Calu3 (cell line): ENCODE measurements at regions not wholly inside any gene's neighbourhood (a gene's known extent, or its start where the extent isn't known, plus 50 kb on each side); places are given as distances from the start of the nearest gene placed in this dataset.

ENCODE experiments used
- BruUV-seq: library from RNA; stranded (reverse); fragments of 400-500 nt; replicated peaks from 2 replicates; lab custom pipeline; 2021; lab: Mats Ljungman, UMichigan
- CTCF ChIA-PET: fragments of 300-600 bp; sonication (Branson Sonifier 250); formaldehyde crosslinking; loops from one replicate; lab custom pipeline; 2022; ENCODE audit warnings: antibody characterized with exemption; lab: Charles Lee
- DNase-seq: peaks from one replicate; pipeline ENCODE4 v3.0.0; 2022
- H3K27ac Mint-ChIP-seq: one replicate; pipeline ENCODE4 v1.8.0; 2022; ENCODE audit warnings: mixed read lengths; ENCODE audit not compliant: unreplicated experiment
- H3K27me3 Mint-ChIP-seq: one replicate; pipeline ENCODE4 v1.8.0; 2022; ENCODE audit warnings: mixed read lengths; ENCODE audit not compliant: unreplicated experiment
- H3K36me3 Mint-ChIP-seq: one replicate; pipeline ENCODE4 v1.8.0; 2022; ENCODE audit warnings: mild to moderate bottlenecking, moderate library complexity, mixed read lengths; ENCODE audit not compliant: insufficient read depth, unreplicated experiment
- H3K4me1 Mint-ChIP-seq: one replicate; pipeline ENCODE4 v1.8.0; 2022; ENCODE audit warnings: mild to moderate bottlenecking, low read depth, mixed read lengths; ENCODE audit not compliant: unreplicated experiment
- H3K4me3 Mint-ChIP-seq: one replicate; pipeline ENCODE4 v1.8.0; 2022; ENCODE audit warnings: mild to moderate bottlenecking, low read depth, moderate library complexity, mixed read lengths; ENCODE audit not compliant: unreplicated experiment
- H3K9me3 Mint-ChIP-seq: one replicate; pipeline ENCODE4 v1.8.0; 2022; ENCODE audit warnings: low read depth, mixed read lengths; ENCODE audit not compliant: unreplicated experiment
- intact Hi-C: fragments of 100-400 bp; cut with micrococcal nuclease; formaldehyde crosslinking; loops from one replicate; pipeline ENCODE4 v1.10.0; 2022; ENCODE audit not compliant: unreplicated experiment
- TF ChIP-seq, protein P1 (sequence below): fragments of 200-600 bp; IDR thresholded peaks from one replicate; pipeline ENCODE4 v1.8.0; 2022; ENCODE audit warnings: antibody characterized with exemption; ENCODE audit not compliant: unreplicated experiment

DNA sequence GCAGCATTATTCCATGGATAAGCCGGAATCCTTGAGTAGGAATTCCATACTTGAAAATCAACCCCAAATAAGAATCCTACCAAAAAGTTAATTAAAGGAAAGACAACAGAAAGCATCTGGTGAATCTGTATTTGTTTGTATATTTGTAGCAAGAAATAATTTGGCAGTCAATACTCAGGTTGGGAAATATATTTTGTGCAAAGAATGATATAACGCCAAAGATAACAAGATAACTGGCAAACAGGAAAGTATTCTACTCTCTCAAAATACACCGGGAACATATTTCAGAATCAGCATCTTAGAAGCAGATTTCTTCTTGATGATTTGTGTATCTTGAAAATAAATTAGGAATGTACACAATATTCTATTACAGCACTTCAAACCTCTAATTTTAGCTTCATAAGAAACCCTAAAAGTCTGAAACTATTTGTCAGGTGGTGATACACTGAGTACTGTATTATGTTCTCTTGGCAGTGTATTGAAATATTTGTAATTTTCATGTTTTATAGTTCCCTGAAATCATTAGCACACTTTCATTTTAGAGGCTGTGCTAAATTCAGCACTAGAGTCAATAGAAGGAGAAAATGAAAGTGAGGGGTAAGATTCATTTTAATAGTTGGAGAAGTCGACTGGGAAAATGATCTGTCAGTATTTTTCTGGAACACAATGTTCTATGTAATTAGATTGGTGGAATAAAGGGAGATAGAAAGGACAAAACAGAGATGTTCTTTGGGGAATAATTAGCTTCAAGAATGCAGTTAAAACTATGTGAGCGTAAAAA lies 879.7 kb upstream of the GJE1 start:
- CTCF ChIA-PET: no interaction called here
- no peaks in the 10 kb centered on the region for H3K27me3 Mint-ChIP-seq
- H3K9me3 Mint-ChIP-seq: no peaks in the 10 kb centered on the region
- no peak for DNase-seq
- H3K27ac Mint-ChIP-seq: no peak overlapping the region
- no peak overlapping the region for H3K4me3 Mint-ChIP-seq
- no peaks in the 10 kb centered on the region for H3K4me1 Mint-ChIP-seq
- intact Hi-C loops: no loop called here
- TF ChIP-seq, protein P1, sequence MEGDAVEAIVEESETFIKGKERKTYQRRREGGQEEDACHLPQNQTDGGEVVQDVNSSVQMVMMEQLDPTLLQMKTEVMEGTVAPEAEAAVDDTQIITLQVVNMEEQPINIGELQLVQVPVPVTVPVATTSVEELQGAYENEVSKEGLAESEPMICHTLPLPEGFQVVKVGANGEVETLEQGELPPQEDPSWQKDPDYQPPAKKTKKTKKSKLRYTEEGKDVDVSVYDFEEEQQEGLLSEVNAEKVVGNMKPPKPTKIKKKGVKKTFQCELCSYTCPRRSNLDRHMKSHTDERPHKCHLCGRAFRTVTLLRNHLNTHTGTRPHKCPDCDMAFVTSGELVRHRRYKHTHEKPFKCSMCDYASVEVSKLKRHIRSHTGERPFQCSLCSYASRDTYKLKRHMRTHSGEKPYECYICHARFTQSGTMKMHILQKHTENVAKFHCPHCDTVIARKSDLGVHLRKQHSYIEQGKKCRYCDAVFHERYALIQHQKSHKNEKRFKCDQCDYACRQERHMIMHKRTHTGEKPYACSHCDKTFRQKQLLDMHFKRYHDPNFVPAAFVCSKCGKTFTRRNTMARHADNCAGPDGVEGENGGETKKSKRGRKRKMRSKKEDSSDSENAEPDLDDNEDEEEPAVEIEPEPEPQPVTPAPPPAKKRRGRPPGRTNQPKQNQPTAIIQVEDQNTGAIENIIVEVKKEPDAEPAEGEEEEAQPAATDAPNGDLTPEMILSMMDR: no peak
- no TSS peak for BruUV-seq
- H3K36me3 Mint-ChIP-seq: no peaks in the 10 kb centered on the region

DNA sequence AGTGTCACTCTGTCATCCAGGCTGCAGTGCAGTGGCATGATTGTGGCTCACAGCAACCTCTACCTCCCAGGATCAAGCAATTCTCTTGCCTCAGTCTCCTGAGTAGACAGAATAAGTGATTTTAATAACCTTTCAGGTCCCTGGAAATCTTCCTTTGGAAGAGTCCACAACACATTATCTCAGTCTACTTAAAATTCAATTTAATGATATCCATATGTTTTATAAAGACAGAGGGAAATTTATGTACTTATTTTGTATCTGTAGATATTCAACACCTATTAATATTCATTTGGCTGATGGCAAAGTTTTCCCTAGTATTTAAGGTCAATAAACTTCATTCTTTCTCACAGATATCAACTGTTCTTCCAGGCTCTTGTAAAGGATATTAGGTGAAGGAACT lies 881.4 kb upstream of the GJE1 start:
- no peak for DNase-seq
- BruUV-seq: no TSS peak
- TF ChIP-seq, protein P1: no peak
- CTCF ChIA-PET: no interaction called here
- Mint-ChIP-seq H3K4me3 (no peak overlapping the region), H3K36me3 (no peaks in the 10 kb centered on the region), H3K27me3 (no peaks in the 10 kb centered on the region), H3K27ac (no peak overlapping the region), H3K9me3 (no peaks in the 10 kb centered on the region), H3K4me1 (no peaks in the 10 kb centered on the region)
- intact Hi-C loops: no loop called here

DNA sequence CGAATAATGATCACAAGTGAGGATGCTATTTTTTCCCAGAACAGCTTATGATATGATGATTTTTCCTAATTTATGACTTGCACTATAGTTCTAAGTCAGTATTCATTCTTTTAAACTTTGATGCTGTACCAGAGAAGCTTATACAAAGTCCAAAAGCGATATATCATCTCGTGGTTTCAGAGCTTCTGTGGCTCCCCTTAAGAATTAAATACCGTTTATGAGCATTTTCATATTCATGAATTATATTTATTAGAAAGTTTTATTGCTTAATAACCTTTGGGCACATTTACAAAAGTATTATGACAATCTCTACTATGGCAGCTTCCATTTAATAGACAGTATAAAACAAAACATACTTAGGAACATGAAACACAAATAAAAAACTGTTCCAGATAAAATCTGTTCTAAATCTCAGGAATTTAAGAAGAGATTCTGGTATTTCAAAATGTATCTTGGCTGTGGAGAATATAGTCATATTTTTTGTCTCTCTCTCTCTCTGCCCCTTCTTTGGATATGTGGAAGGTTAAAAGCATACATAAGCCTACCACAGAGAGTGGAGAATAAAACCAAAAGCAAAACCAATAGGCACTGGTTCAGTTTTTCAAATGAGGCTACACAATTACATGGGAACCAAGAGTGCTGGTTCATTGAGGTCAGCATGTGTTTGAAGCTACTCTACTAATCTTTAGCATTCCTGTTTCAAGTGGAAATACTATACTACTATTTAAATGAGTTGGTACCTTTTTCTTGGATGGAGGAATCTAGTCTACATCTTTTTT lies 884.5 kb upstream of the GJE1 start:
- intact Hi-C loops: no loop called here
- H3K4me1 Mint-ChIP-seq: no peaks in the 10 kb centered on the region
- H3K27me3 Mint-ChIP-seq: no peaks in the 10 kb centered on the region
- CTCF ChIA-PET: no interaction called here
- no peak overlapping the region for H3K27ac Mint-ChIP-seq
- H3K9me3 Mint-ChIP-seq: no peaks in the 10 kb centered on the region
- no TSS peak for BruUV-seq
- no peak for DNase-seq
- H3K36me3 Mint-ChIP-seq: no peaks in the 10 kb centered on the region
- H3K4me3 Mint-ChIP-seq: no peak overlapping the region
- TF ChIP-seq, protein P1: no peak

DNA sequence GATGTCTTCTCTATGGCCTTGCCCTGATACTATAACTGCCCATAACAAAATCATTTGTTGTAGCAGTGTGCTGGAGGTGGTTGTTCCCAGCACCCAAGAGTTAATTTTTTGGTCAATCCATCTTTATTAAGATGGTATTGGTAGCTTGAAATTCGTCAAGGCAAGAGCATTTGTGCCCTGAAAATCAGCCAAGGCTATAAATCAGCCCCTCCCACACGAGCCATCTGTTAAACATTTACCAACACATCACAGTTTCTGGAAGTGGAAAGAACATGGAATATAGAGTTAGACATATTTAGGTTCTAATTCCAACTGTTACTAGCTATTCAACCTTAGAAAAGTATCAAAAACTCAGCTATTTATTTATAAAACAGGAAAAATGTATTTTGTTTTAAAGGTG lies 888.4 kb upstream of the GJE1 start:
- TF ChIP-seq, protein P1: no peak
- CTCF ChIA-PET: no interaction called here
- Mint-ChIP-seq H3K27ac (no peak overlapping the region), H3K27me3 (no peaks in the 10 kb centered on the region), H3K4me1 (no peaks in the 10 kb centered on the region), H3K9me3 (no peaks in the 10 kb centered on the region), H3K36me3 (no peaks in the 10 kb centered on the region), H3K4me3 (no peak overlapping the region)
- intact Hi-C loops: no loop called here
- BruUV-seq: no TSS peak
- DNase-seq: no peak
